Eye (tissue), 1 donor: ENCODE measurements at regions not wholly inside any gene's neighbourhood (a gene's known extent, or its start where the extent isn't known, plus 50 kb on each side); places are given as distances from the start of the nearest gene placed in this dataset.

Experiments
- DNase-seq: peaks from one replicate; pipeline ENCODE4 v3.0.0-alpha.2; 2015

GRCh38 chr13:48892053-48892687, 83.5 kb upstream of the FNDC3A start:
- peak; percentile 3 for DNase-seq

GRCh38 chr13:48892688-48893075, 83.0 kb upstream of the FNDC3A start:
- DNase-seq: no peak

GRCh38 chr13:48896312-48896711, 79.4 kb upstream of the FNDC3A start:
- DNase-seq: no peak

- DNase-seq: no peak
Observed at GRCh38 chr13:48901781-48902180, 73.9 kb upstream of the FNDC3A start.

- DNase-seq: peak; percentile 21
Observed at GRCh38 chr13:48902368-48902767, 73.3 kb upstream of the FNDC3A start.

GRCh38 chr13:48904668-48905290, 70.9 kb upstream of the FNDC3A start:
- no peak for DNase-seq

- no peak for DNase-seq
Observed at GRCh38 chr13:48906200-48906599, 69.5 kb upstream of the FNDC3A start.

- DNase-seq: no peak
Observed at GRCh38 chr13:48908381-48909055, 67.2 kb upstream of the FNDC3A start.

- no peak for DNase-seq
Observed at GRCh38 chr13:48909056-48909389, 66.7 kb upstream of the FNDC3A start.

- DNase-seq: no peak
Observed at GRCh38 chr13:48910686-48911085, 65.0 kb upstream of the FNDC3A start.

- no peak for DNase-seq
Observed at GRCh38 chr13:48919751-48920150, 56.0 kb upstream of the FNDC3A start.

GRCh38 chr13:48920730-48921129, 55.0 kb upstream of the FNDC3A start:
- DNase-seq: no peak

- no peak for DNase-seq
Observed at GRCh38 chr13:48923376-48923775, 52.3 kb upstream of the FNDC3A start.

GRCh38 chr13:48925001-48925400, 50.7 kb upstream of the FNDC3A start:
- no peak for DNase-seq
